Hepatocyte (in vitro differentiated cells): ENCODE measurements at regions not wholly inside any gene's neighbourhood (a gene's known extent, or its start where the extent isn't known, plus 50 kb on each side); places are given as distances from the start of the nearest gene placed in this dataset.

ENCODE experiments used
- DNase-seq: peaks from one replicate; pipeline ENCODE4 v3.0.0-alpha.2; 2016; ENCODE audit warnings: low spot score
- H2AFZ ChIP-seq: fragments of 200-600 bp; sonication (generic); 2 replicates; pipeline ENCODE4 v1.6.0; 2016; ENCODE audit warnings: antibody characterized with exemption, mild to moderate bottlenecking
- H3K27ac ChIP-seq: fragments of 200-600 bp; sonication (generic); 2 replicates; pipeline ENCODE4 v1.5.1; 2016; ENCODE audit warnings: mild to moderate bottlenecking
- H3K27me3 ChIP-seq: fragments of 200-600 bp; sonication (generic); 2 replicates; pipeline ENCODE4 v1.6.1; 2016
- H3K36me3 ChIP-seq: fragments of 200-600 bp; sonication (generic); replicated peaks from 2 replicates; pipeline ENCODE4 v1.5.1; 2016; ENCODE audit warnings: low read depth; ENCODE audit not compliant: insufficient read depth
- H3K4me1 ChIP-seq: fragments of 200-600 bp; sonication (generic); 2 replicates; pipeline ENCODE4 v1.5.1; 2016; ENCODE audit warnings: mild to moderate bottlenecking, moderate library complexity; ENCODE audit not compliant: insufficient read depth
- H3K4me2 ChIP-seq: fragments of 200-600 bp; sonication (generic); 2 replicates; pipeline ENCODE4 v1.6.0; 2016
- H3K4me3 ChIP-seq: fragments of 200-600 bp; sonication (generic); 2 replicates; pipeline ENCODE4 v1.5.1; 2016; ENCODE audit warnings: mild to moderate bottlenecking
- H3K79me2 ChIP-seq: fragments of 200-600 bp; sonication (generic); 2 replicates; pipeline ENCODE4 v1.6.0; 2017; ENCODE audit warnings: mild to moderate bottlenecking
- H3K9me2 ChIP-seq: fragments of 200-600 bp; sonication (generic); replicated peaks from 2 replicates; pipeline ENCODE4 v1.6.0; 2017; ENCODE audit warnings: mild to moderate bottlenecking; ENCODE audit not compliant: insufficient read depth
- H3K9me3 ChIP-seq: fragments of 200-600 bp; sonication (generic); 2 replicates; pipeline ENCODE4 v1.5.1; 2016; ENCODE audit warnings: low read depth, mild to moderate bottlenecking
- H4K20me1 ChIP-seq: fragments of 200-600 bp; sonication (generic); 2 replicates; pipeline ENCODE4 v1.6.0; 2016; ENCODE audit warnings: mild to moderate bottlenecking; ENCODE audit not compliant: insufficient read depth, poor library complexity, severe bottlenecking
- EZH2 ChIP-seq: fragments of 200-600 bp; sonication (generic); IDR thresholded peaks from 2 replicates; pipeline ENCODE4 v1.6.1; 2016; ENCODE audit warnings: antibody characterized with exemption, mild to moderate bottlenecking, borderline replicate concordance
- EZH2phosphoT487 ChIP-seq: fragments of 200-600 bp; sonication (generic); IDR thresholded peaks from one replicate; pipeline ENCODE4 v1.6.1; 2018; ENCODE audit warnings: antibody characterized with exemption, mild to moderate bottlenecking, low read depth, moderate library complexity; ENCODE audit not compliant: unreplicated experiment, severe bottlenecking
- WGBS: methylation state at CpG from one replicate; pipeline ENCODE4 v1.1.6; 2016; ENCODE audit warnings: low lambda C conversion rate; ENCODE audit errors: missing lambda C conversion rate; 5-methylcytosine and 5-hydroxymethylcytosine counted together
- TF ChIP-seq, protein P1 (sequence below): fragments of 200-600 bp; sonication (generic); IDR thresholded peaks from 2 replicates; pipeline ENCODE4 v1.5.1; 2016; ENCODE audit warnings: antibody characterized with exemption, mild to moderate bottlenecking; ENCODE audit not compliant: poor library complexity

DNA sequence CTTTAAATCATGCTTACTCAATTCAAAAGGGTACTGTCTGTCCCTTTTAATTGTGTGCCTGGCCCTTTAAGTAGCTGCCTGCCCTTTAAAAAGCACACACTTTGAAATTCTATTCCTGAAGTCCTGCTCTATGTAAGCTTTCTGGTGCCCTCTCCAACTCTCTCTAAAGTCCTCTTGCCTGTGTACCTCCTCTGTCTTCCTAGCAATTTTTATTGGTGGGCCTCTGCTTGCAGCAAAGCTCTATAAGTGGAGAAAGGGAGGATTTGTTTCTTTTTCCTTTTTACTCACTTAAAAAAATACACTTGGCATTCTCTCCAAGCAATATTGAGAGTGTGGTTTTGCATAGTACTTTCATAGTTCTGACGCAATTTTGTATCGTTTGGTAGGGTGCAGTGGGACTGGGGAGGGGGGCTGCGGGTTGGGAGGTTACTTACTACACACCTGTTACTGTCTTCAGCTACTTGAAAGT, 135.4 kb downstream of the LMO4 start:
- Histone ChIP-seq H3K9me2 (no peaks in the 10 kb centered on the region), H3K27ac (no peak overlapping the region), H3K79me2 (no peaks in the 10 kb centered on the region), H3K9me3 (no peaks in the 10 kb centered on the region), H3K36me3 (no peaks in the 10 kb centered on the region), H3K4me3 (no peak overlapping the region), H2AFZ (peak overlapping the region; percentile 13), H3K4me2 (no peak overlapping the region), H3K4me1 (no peaks in the 10 kb centered on the region), H4K20me1 (no peaks in the 10 kb centered on the region), H3K27me3 (no peaks in the 10 kb centered on the region)
- TF ChIP-seq, protein P1, sequence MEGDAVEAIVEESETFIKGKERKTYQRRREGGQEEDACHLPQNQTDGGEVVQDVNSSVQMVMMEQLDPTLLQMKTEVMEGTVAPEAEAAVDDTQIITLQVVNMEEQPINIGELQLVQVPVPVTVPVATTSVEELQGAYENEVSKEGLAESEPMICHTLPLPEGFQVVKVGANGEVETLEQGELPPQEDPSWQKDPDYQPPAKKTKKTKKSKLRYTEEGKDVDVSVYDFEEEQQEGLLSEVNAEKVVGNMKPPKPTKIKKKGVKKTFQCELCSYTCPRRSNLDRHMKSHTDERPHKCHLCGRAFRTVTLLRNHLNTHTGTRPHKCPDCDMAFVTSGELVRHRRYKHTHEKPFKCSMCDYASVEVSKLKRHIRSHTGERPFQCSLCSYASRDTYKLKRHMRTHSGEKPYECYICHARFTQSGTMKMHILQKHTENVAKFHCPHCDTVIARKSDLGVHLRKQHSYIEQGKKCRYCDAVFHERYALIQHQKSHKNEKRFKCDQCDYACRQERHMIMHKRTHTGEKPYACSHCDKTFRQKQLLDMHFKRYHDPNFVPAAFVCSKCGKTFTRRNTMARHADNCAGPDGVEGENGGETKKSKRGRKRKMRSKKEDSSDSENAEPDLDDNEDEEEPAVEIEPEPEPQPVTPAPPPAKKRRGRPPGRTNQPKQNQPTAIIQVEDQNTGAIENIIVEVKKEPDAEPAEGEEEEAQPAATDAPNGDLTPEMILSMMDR, result no peak
- no peak for TF ChIP-seq EZH2
- TF ChIP-seq EZH2phosphoT487, result no peak
- 40% methylated on average over 3 of the region's 3 CpGs for WGBS
- no peak for DNase-seq

DNA sequence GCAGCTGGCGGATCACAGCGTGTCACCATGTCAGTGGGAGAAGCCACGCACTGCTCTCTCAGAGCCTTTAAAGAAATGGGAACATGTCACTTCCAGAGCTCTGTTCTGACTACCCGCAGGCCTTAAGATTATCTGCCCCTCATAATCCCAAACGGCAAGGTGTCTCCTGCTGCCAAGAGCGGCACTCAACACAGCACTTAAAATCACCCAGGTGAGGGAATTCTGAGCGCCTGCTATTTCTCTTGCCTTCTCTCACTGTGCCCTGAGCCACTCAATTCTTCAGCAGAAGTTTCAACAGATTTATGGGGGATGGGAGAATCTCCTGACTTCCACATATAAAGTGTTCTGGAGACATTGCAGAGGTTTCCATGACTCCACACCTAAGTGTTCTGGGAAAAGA, 137.9 kb downstream of the LMO4 start:
- H3K27me3 ChIP-seq, result no peaks in the 10 kb centered on the region
- no peaks in the 10 kb centered on the region for H3K9me3 ChIP-seq
- no peak overlapping the region for H3K27ac ChIP-seq
- DNase-seq, result no peak
- 86% methylated on average over 7 of the region's 7 CpGs for WGBS
- TF ChIP-seq EZH2 (no peak), EZH2phosphoT487 (no peak)
- TF ChIP-seq, protein P1, result no peak
- H3K4me1 ChIP-seq, result no peaks in the 10 kb centered on the region
- H3K79me2 ChIP-seq, result no peaks in the 10 kb centered on the region
- H3K36me3 ChIP-seq, result no peaks in the 10 kb centered on the region
- H3K4me3 ChIP-seq, result no peak overlapping the region
- H3K9me2 ChIP-seq, result no peaks in the 10 kb centered on the region
- no peak overlapping the region for H2AFZ ChIP-seq
- H3K4me2 ChIP-seq, result no peak overlapping the region
- no peaks in the 10 kb centered on the region for H4K20me1 ChIP-seq

DNA sequence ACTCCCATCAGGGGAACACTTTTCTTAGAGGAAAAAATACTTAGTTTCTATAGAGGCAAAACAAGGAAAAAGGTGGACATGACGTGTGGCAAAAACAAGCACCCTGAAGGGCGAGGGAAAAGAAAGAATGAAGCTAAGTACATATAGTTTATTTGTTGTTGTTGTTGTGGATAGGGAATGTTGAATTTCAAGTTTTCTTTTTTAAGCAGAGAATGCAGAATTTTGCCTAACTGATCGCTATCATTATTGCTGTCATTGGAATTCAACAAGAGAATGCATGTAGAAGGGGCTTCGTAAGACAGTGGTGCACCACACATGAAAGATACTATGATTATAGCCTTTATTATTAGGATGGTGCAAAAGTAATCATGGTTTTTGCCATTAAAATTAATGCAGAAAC, 144.0 kb downstream of the LMO4 start:
- H3K9me3 ChIP-seq, result no peaks in the 10 kb centered on the region
- no peak overlapping the region for H3K4me3 ChIP-seq
- no peak overlapping the region for H3K27ac ChIP-seq
- H4K20me1 ChIP-seq, result no peaks in the 10 kb centered on the region
- no peak for TF ChIP-seq EZH2phosphoT487
- TF ChIP-seq, protein P1, result no peak
- TF ChIP-seq EZH2, result no peak
- no peaks in the 10 kb centered on the region for H3K4me1 ChIP-seq
- 75% methylated on average over 4 of the region's 4 CpGs for WGBS
- no peak for DNase-seq
- H3K36me3 ChIP-seq, result no peaks in the 10 kb centered on the region
- H3K79me2 ChIP-seq, result no peaks in the 10 kb centered on the region
- no peaks in the 10 kb centered on the region for H3K9me2 ChIP-seq
- H2AFZ ChIP-seq, result no peak overlapping the region
- H3K4me2 ChIP-seq, result no peak overlapping the region
- no peaks in the 10 kb centered on the region for H3K27me3 ChIP-seq

DNA sequence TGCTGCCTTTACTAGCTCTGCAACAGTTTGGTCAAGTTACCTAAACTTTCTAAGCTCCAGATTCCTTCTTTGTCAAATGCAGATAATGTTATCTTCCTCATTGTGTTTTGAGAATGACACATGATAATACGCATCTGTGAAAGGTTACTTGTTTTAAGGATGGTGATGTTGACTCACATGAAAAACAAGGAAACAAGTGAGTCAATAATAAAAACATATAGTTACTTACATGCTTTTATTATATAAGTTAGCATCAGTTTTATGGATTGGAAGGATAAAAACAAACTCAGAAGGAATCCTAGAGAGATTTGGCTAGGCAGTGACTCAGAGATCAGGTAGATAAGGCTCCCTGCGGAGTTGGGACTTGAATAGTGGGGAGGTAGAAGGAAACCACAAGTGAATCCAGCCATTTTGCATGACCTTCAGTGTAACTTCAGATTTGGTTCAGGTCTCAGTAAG, 144.6 kb downstream of the LMO4 start:
- Histone ChIP-seq H3K36me3 (no peaks in the 10 kb centered on the region), H3K9me2 (no peaks in the 10 kb centered on the region), H2AFZ (no peak overlapping the region), H4K20me1 (no peaks in the 10 kb centered on the region), H3K4me3 (no peak overlapping the region), H3K9me3 (no peaks in the 10 kb centered on the region), H3K27ac (peak overlapping the region; percentile 28), H3K79me2 (no peaks in the 10 kb centered on the region), H3K4me2 (no peak overlapping the region), H3K4me1 (no peaks in the 10 kb centered on the region), H3K27me3 (no peaks in the 10 kb centered on the region)
- WGBS, result 64% methylated on average over 2 of the region's 2 CpGs
- DNase-seq, result peak; percentile 15
- TF ChIP-seq EZH2 (no peak), EZH2phosphoT487 (no peak)
- TF ChIP-seq, protein P1, result no peak
